Body of pancreas (tissue), 4 donors: ENCODE measurements at regions not wholly inside any gene's neighbourhood (a gene's known extent, or its start where the extent isn't known, plus 50 kb on each side); places are given as distances from the start of the nearest gene placed in this dataset.

Source experiments
- CTCF ChIP-seq, 7 experiments: fragments of 450-650 bp in 4 of 7; fragments of 200-600 bp in 3 of 7; sonication (generic) in 3 of 7; IDR thresholded peaks; one replicate each; pipeline ENCODE4 v1.5.1; 2016 to 2019; ENCODE audit warnings: antibody characterized with exemption in 7 of 7
- POLR2A ChIP-seq, 3 donors: fragments of 450-650 bp; IDR thresholded peaks; one replicate each; pipeline ENCODE4 v1.6.1; 2016; ENCODE audit warnings: antibody characterized with exemption in 3 of 3, mild to moderate bottlenecking in 2 of 3

DNA sequence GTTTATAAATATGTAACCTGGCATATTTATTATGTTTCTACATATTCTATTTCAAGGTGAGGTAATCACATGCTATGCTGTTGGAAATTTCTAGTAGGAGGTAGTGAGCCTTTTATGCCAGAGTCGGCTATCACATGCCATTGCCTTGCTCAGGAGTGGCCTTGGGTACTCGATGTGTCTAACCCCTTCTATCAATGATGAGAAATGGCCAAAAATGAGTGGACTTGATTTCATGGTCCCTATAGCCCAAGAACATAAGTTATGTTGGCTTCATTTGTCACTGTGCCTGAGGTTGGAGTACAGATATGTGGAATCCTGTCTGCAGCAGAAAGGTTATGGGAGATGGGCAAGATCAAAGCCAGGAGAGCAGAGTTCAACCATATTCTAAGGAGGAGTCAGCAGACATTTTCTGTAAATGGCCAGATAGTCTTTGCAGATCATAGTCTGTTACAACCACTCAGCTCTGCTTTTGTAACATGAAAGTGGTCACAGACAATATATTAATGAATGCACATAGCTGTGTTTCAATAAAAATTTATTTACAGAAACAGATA, 554.4 kb downstream of the PDCD6IP start:
- no peak for TF ChIP-seq CTCF (IDR thresholded peaks at IDR 0.05)
- no peak for TF ChIP-seq POLR2A (IDR thresholded peaks at IDR 0.05)
